DND-41 (cell line): ENCODE measurements at regions not wholly inside any gene's neighbourhood (a gene's known extent, or its start where the extent isn't known, plus 50 kb on each side); places are given as distances from the start of the nearest gene placed in this dataset.

Experiments used
- ATAC-seq: fragments of 200-7000 bp; cut with Tn5 transposase; 3 replicates; pipeline ENCODE4 v1.9.1; 2021; ENCODE audit warnings: low read depth; ENCODE audit not compliant: insufficient read depth
- DNase-seq: peaks from one replicate; pipeline ENCODE4 v3.0.0-alpha.2; 2020
- H2AFZ ChIP-seq: 2 replicates; pipeline ENCODE4 v1.6.0; 2012; ENCODE audit warnings: low read depth, low read length
- H3K27ac ChIP-seq: 2 replicates; pipeline ENCODE4 v1.5.1; 2012; ENCODE audit warnings: low read length, inconsistent platforms
- H3K27me3 ChIP-seq: fragments of 200-600 bp; sonication (generic); 2 replicates; pipeline ENCODE4 v1.6.0; 2012; ENCODE audit warnings: low read length, mild to moderate bottlenecking, inconsistent platforms; ENCODE audit not compliant: insufficient read depth, poor library complexity
- H3K36me3 ChIP-seq: 2 replicates; pipeline ENCODE4 v1.5.1; 2012; ENCODE audit warnings: low read length, inconsistent platforms; ENCODE audit not compliant: insufficient read depth
- H3K4me1 ChIP-seq: 2 replicates; pipeline ENCODE4 v1.5.1; 2012; ENCODE audit warnings: mild to moderate bottlenecking, low read length; ENCODE audit not compliant: insufficient read depth
- H3K4me2 ChIP-seq: 2 replicates; pipeline ENCODE4 v1.6.0; 2012; ENCODE audit warnings: mild to moderate bottlenecking, moderate library complexity, low read length, inconsistent platforms; ENCODE audit not compliant: insufficient read depth
- H3K4me3 ChIP-seq, 2 experiments: fragments of 200-600 bp in 1 of 2; shearing (Covaris generic) in 1 of 2; 2 replicates each; pipeline ENCODE4 v1.5.1; 2012 to 2016; ENCODE audit warnings: inconsistent platforms in 2 of 2, low read length in 2 of 2, mild to moderate bottlenecking in 2 of 2, low read depth in 1 of 2, moderate library complexity in 1 of 2
- H3K79me2 ChIP-seq: 2 replicates; pipeline ENCODE4 v1.6.0; 2012; ENCODE audit warnings: low read length, inconsistent platforms; ENCODE audit not compliant: insufficient read depth
- H3K9ac ChIP-seq: 2 replicates; pipeline ENCODE4 v1.6.0; 2012; ENCODE audit warnings: low read depth, mild to moderate bottlenecking, inconsistent platforms, low read length, moderate library complexity
- H3K9me3 ChIP-seq: 2 replicates; pipeline ENCODE4 v1.5.1; 2012; ENCODE audit warnings: low read length, moderate library complexity, mild to moderate bottlenecking, inconsistent platforms; ENCODE audit not compliant: insufficient read depth, severe bottlenecking
- H4K20me1 ChIP-seq: 2 replicates; pipeline ENCODE4 v1.6.0; 2012; ENCODE audit warnings: low read length; ENCODE audit not compliant: insufficient read depth
- EZH2 ChIP-seq: IDR thresholded peaks from 3 replicates; pipeline ENCODE4 v1.6.1; 2012; ENCODE audit warnings: borderline replicate concordance, low read depth, mild to moderate bottlenecking, moderate library complexity, low read length, inconsistent platforms; ENCODE audit not compliant: severe bottlenecking
- TF ChIP-seq, protein P1 (sequence below): IDR thresholded peaks from 2 replicates; pipeline ENCODE4 v1.5.1; 2012; ENCODE audit warnings: borderline replicate concordance, low read length, moderate library complexity, mild to moderate bottlenecking; ENCODE audit not compliant: poor library complexity, severe bottlenecking; ENCODE audit errors: extremely low read depth

DNA sequence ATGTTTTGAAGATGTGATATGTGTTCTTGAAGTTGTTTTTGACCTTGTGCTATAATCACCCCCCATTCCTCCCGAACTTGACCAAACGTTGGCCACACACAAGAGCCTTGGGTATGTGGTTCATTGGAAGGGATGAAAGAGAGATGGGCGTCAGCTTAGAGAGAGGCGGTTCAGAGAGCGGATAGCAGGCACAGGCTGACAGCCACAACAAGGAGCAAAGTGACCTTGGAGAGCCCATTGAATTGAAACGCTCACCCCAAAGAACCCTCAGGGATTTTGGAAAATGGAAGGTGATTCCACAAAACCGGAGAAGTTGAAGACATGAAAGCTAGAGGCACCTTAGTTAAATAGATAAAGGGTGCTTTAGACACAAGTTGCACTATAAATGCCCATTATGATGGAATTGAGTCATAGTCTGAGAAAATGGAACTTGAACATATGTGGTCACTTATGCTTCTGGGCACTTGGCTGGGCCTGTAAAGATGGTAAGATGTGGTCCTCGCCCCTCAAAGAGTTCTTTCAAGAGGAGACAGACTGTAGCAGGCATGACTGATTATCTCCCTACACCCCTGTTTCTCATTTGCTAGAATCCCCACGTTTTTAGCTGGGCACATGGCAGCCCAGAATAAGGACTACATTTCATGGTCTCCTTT is 188.5 kb upstream of the HAAO start:
- ATAC-seq (no peak), DNase-seq (no peak)
- H3K9me3 ChIP-seq = no peaks in the 10 kb centered on the region
- H3K4me3 ChIP-seq = no peak overlapping the region
- H4K20me1 ChIP-seq = no peaks in the 10 kb centered on the region
- H3K79me2 ChIP-seq = no peaks in the 10 kb centered on the region
- no peaks in the 10 kb centered on the region for H3K36me3 ChIP-seq
- H3K27ac ChIP-seq = peak overlapping the region; percentile 24; the same call in 1 of the 2 replicates
- no peak overlapping the region for H3K9ac ChIP-seq
- H3K27me3 ChIP-seq = no peaks in the 10 kb centered on the region
- TF ChIP-seq, protein P1, sequence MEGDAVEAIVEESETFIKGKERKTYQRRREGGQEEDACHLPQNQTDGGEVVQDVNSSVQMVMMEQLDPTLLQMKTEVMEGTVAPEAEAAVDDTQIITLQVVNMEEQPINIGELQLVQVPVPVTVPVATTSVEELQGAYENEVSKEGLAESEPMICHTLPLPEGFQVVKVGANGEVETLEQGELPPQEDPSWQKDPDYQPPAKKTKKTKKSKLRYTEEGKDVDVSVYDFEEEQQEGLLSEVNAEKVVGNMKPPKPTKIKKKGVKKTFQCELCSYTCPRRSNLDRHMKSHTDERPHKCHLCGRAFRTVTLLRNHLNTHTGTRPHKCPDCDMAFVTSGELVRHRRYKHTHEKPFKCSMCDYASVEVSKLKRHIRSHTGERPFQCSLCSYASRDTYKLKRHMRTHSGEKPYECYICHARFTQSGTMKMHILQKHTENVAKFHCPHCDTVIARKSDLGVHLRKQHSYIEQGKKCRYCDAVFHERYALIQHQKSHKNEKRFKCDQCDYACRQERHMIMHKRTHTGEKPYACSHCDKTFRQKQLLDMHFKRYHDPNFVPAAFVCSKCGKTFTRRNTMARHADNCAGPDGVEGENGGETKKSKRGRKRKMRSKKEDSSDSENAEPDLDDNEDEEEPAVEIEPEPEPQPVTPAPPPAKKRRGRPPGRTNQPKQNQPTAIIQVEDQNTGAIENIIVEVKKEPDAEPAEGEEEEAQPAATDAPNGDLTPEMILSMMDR = no peak
- no peak for TF ChIP-seq EZH2
- H2AFZ ChIP-seq = no peak overlapping the region
- H3K4me1 ChIP-seq = peaks cover 31% of the 10 kb centered on the region
- H3K4me2 ChIP-seq = no peak overlapping the region

DNA sequence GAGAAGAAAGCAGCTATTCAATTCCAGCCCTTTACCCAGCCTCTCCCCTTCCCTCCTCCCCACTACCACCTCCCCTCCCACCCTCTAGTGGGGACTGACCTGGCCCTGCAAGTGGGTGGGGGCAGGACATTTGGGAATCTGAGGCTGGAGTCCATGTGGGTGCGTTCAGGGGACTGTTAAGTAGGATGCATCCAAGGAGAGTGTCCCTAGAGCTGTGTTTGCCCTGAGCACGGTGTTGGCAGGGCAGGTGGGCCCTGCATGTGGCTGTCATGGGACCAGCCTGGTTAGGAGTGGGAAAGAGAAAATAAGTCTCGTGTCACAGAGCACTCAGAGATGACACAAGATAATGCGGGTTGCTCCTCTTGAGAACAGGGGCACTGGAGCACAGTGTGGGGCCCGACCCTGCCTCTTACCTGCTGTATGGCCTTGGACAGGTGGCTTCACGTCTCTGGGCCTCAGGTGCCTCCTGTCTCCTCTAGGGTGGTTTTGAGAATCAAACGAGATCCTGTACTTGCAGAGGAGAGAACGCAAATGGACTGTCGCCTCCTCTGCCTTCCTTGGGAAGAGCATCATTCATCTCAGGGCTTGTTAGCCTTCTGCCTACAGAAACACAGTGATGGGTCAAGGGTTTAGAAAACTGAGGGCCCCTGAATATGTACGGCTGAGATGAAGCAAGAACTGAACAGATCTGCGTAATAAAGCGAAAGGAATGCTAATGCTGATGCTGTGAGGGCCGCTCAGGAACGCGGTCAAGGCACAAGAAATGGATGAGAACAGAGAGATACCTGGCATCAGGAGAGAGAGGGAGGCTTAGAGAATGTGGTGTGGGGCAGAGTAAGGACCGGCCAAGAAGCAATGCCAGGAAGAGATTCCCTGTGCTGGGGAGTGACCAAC is 187.7 kb upstream of the HAAO start:
- Histone ChIP-seq H3K9me3 (no peaks in the 10 kb centered on the region), H3K9ac (no peak overlapping the region), H3K4me2 (no peak overlapping the region)

DNA sequence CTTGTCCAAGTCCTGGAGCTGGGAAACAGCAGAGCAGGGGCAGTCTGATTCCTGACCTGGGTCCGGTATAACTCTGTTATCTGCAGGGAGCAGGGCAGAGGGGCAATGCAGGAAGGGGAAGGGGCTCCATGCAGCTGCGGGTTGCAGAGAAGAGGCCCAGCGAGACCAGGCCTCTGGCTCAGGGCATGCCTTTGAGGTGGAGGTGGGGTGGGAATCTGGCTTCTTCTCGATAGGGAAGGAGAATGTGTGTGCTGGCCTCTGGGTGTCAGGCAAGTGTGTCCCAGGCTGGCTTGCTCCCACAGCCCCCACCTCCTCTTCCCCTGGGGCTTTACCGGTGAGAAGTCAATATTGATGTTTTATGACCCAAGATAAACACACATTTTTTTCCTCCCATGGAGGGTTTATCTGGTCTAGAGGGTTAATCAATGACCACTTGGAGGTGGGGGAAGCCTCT is 187.1 kb upstream of the HAAO start:
- H3K9me3 ChIP-seq = no peaks in the 10 kb centered on the region
- no peak overlapping the region for H3K9ac ChIP-seq
- no peaks in the 10 kb centered on the region for H4K20me1 ChIP-seq
- peaks cover 45% of the 10 kb centered on the region for H3K4me1 ChIP-seq
- H3K79me2 ChIP-seq = peaks cover 3% of the 10 kb centered on the region; the same call in 1 of the 2 replicates
- no peak for DNase-seq
- ATAC-seq = no peak
- no peaks in the 10 kb centered on the region for H3K27me3 ChIP-seq
- H3K4me3 ChIP-seq = no peak overlapping the region
- TF ChIP-seq, protein P1 = peak; percentile 23
- no peak for TF ChIP-seq EZH2
- no peaks in the 10 kb centered on the region for H3K36me3 ChIP-seq
- 0 out of 2 replicates have a peak overlapping the region, but pooled peaks have one; percentile 4 for H3K27ac ChIP-seq
- no peak overlapping the region for H2AFZ ChIP-seq
- no peak overlapping the region for H3K4me2 ChIP-seq

More for the DNA sequence above, 187.7 kb upstream of the HAAO start:
- 0 out of 2 replicates have a peak overlapping the region, but pooled peaks have one; percentile 4 for H3K27ac ChIP-seq
- no peaks in the 10 kb centered on the region for H3K27me3 ChIP-seq
- no peaks in the 10 kb centered on the region for H4K20me1 ChIP-seq
- no peak overlapping the region for H3K4me3 ChIP-seq
- no peaks in the 10 kb centered on the region for H3K36me3 ChIP-seq
- H3K79me2 ChIP-seq = peaks cover 3% of the 10 kb centered on the region; the same call in 1 of the 2 replicates
- no peak overlapping the region for H2AFZ ChIP-seq
- DNase-seq (no peak), ATAC-seq (no peak)
- no peak for TF ChIP-seq EZH2
- TF ChIP-seq, protein P1 = no peak
- H3K4me1 ChIP-seq = peaks cover 38% of the 10 kb centered on the region
